GM18507 (cell line): ENCODE measurements at regions not wholly inside any gene's neighbourhood (a gene's known extent, or its start where the extent isn't known, plus 50 kb on each side); places are given as distances from the start of the nearest gene placed in this dataset.
"Not testable (repeated sequence)": the region's sequence is repeated elsewhere in the genome, so short reads cannot be mapped to it uniquely, and the experiment has no call there.

ENCODE experiments used
- DNase-seq: peaks from one replicate; pipeline ENCODE4 v3.0.0; 2011; ENCODE audit warnings: low read depth; ENCODE audit not compliant: insufficient read length; ENCODE audit errors: extremely low spot score
- FAIRE-seq: peaks from 2 replicates; lab custom pipeline; 2011; peaks lifted over from hg19 to GRCh38; lab: Jason Lieb, UNC

DNA sequence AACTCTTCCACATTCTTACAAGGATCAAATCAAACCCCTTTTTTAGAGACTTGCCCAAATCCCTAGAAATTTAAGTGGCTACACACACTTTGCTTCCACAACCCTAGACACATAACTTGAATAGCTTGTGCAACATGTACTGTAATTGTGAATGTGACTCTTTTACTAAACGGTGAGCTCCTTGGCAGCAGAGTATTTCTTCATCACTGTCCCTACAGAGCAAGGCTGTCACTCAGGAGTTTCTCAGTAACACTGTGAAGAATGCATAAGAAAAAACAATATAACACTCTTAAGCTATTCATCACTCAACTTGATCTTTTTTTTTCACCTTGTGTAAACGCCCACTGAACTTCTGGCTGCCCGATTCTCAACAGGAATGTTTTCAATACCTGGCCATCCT, 53.8 kb upstream of the ADAMTS18 start:
- no peak for DNase-seq
- FAIRE-seq, result no peak

DNA sequence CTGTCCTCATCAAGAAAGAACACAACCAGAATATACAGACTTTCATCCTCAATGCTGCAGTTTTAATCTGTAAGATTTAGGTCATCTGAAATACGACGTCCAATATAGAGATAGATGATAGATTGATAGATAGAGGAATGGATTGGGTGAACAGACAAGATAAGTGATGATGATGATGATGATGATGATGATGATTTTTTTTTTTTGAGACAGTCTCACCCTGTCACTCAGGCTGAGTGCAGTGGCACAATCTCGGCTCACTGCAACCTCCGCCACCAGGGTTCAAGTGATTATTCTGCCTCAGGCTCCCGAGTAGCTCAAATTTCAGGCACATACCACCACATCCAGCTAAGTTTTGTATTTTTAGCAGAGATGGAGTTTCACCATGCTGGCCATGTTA, 56.3 kb upstream of the ADAMTS18 start:
- no peak for FAIRE-seq
- DNase-seq, result no peak

DNA sequence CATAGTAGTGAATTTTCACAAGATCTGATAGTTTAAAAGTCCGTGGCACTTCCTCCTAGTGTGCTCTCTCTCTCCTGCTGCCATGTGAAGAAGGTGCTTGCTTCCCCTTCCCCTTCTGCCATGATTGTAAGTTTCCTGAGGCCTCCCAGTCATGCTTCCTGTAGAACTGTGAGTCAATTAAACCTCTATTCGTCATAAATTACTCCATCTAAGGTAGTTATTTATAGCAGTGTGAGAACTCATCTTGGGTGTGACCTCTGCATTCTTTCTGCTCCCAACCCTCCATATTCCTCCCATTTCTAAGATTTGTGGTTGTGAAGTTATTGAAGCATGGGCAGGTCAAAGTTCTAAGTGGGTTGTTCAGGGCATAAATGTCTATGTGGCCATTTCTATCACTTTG, 62.1 kb upstream of the ADAMTS18 start:
- FAIRE-seq (no peak), DNase-seq (no peak)

DNA sequence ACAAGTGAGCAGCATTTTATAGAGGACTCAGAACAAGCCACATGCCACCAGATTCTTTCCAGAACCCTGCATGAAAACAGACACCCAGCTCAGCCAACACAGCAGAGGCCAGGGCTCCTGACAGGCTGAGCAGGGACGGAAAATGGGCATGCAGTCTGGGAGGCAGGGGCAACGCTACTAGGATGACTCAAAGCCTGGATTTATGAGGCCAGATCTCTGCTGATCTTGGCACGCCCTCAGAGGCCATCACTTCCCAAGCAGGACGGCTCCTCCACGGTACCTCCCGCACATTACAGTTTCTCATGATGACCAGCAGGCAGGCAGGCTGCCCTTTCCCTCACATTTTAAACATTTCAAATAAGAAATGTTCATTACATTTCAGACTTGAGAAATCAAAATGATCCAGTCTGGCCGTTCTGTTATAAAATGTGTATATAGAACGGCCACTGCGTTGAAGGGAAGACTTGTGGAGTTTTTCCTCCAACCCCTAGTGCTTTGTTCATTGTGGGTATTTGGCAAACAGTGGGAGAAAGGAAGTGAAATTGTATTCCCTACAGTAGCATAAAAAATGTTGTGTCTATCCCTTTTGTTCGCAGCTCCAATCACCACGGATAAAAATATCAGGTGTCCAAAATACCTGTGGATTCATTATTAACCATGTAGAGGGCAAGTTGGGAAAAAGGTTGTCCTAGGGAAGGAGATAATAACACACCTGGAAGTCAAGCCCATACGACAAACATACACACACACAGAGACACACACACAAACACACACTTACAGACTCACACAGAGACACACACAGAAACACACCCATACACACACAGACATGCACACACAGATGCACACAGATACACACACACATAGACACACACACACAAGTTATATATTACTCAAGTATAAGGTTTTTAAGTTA, 64.8 kb upstream of the ADAMTS18 start:
- FAIRE-seq, result no peak
- DNase-seq, result no peak

DNA sequence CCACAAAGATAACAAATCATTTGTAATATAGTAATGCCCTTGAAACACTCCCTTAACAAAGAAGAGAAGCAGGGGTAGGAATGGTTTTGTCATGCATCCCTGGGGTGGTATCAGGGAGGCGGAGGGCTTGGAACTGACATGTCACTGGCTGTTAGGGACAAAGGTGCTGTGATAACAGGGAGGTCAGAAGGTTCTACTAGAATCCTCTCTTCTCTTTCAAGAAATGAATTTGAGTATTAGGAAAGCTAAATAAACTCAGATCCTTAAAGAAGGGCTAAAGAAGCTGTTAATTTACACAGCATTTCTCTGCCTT, 65.4 kb upstream of the ADAMTS18 start:
- no peak for FAIRE-seq
- DNase-seq, result no peak

DNA sequence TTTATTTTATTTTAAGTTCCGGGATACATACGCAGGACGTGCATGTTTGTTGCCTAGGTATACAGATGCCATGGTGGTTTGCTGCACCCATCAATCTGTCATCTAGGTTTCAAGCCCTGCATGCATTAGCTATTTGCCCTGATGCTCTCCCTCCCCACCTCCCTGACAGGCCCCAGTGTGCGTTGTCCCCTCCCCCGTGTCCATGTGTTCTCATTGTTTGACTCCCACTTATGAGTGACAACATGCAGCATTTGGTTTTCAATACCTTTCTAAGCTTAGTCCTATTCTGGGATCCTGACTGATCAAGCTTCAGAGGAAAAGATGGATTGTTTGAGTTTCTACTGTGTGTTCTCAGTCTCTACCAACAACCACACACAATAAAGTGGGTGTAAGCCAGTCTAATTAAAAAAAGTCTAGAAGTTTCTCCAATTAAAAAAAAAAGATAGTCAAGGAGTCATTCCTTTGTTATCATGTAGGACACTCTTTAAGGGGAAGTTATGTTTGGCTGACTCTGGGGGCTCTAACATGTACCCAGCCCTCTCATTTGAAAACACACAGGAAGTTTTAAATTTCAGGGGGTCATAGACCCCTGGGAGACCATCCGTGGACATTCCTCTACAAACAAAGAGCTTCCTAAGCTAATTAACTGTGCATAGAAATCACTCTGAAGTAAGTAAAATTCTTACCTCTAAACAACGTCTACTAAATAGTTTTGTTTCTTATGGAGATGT, 66.3 kb upstream of the ADAMTS18 start:
- FAIRE-seq, result no peak
- no peak for DNase-seq

DNA sequence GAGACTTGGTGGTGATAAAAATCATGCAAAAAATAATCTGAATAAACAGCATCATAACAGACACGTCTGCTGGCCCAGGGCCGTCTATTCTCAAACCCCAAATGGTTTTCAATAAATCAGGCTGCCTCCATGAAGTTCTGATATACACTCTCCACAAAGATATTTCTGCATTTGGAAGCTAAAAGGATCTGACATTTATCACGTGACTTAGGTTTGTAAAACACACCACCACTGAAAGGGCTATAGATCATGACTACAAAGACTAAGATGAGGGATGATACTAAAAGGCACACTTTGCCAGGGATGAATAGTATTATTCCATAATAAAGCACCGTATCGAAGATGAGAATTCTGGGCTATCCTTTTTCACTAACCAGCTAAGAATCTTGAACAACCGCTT, 67.6 kb upstream of the ADAMTS18 start:
- DNase-seq (no peak), FAIRE-seq (no peak)

DNA sequence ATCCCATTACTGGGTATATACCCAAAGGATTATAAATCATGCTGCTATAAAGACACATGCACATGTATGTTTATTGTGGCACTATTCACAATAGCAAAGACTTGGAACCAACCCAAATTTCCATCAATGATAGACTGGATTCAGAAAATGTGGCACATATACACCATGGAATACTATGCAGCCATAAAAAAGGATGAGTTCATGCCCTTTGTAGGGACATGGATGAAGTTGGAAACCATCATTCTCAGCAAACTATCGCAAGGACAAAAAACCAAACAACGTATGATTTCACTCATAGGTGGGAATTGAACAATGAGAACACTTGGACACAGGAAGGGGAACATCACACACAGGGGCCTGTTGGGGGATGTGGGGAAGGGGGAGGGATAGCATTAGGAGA, 71.7 kb upstream of the ADAMTS18 start:
- not testable (repeated sequence) for FAIRE-seq, DNase-seq

DNA sequence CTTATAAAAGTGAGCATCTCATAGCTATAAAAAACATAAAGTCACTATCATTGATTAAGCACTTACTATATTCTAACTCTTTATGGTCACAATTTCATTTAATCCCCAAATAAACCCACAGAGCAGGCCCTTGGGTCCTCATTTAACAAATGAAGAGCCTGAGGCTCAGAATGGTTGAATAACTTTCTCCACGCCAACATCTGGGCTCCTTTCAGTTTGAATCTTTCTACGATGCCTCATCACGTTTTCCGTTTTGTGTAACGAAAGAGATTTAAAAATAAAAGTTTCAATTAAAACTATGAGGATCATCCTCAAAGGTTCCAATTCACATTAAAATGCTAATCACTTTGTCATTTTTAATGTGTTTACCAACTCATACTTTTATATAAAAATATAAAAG, 74.2 kb upstream of the ADAMTS18 start:
- DNase-seq (no peak), FAIRE-seq (no peak)

DNA sequence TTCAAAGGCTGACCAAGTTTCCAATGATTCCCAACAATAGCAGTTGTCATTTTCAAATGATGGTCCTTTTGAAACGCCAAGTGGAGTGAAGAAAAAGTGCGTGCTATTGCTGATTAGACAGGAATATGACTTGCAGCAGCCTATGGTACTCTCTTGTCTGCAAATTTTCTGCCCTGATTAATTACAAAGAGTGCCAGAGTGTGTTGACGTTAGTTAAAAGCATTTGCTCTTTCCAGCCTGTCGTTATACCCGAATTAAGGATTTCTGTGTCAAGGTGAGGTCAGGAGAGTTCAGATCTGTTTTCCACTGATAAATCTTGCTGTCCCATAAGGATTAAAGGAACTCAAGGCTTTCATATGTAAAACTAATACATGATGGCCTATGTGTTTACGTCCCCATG, 75.0 kb upstream of the ADAMTS18 start:
- FAIRE-seq (no peak), DNase-seq (no peak)

DNA sequence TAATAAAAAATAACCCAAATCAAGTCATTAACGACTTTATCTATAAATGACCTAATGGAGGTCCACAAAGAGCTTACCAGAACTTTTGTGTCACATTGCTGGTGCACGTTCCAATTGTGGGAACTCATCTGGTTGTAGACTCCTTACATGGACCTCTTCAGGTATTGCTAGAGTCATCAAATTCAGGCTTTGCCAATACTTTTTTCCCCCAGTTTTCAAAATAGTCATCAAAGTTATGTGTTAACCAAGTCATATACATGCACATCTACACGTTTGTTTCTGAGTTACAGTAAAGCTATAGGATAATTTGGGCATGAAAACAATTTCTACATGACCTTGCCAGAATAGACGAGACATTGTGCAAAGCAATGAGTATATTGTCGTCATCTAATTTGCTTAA, 76.2 kb upstream of the ADAMTS18 start:
- DNase-seq, result no peak
- FAIRE-seq, result no peak

DNA sequence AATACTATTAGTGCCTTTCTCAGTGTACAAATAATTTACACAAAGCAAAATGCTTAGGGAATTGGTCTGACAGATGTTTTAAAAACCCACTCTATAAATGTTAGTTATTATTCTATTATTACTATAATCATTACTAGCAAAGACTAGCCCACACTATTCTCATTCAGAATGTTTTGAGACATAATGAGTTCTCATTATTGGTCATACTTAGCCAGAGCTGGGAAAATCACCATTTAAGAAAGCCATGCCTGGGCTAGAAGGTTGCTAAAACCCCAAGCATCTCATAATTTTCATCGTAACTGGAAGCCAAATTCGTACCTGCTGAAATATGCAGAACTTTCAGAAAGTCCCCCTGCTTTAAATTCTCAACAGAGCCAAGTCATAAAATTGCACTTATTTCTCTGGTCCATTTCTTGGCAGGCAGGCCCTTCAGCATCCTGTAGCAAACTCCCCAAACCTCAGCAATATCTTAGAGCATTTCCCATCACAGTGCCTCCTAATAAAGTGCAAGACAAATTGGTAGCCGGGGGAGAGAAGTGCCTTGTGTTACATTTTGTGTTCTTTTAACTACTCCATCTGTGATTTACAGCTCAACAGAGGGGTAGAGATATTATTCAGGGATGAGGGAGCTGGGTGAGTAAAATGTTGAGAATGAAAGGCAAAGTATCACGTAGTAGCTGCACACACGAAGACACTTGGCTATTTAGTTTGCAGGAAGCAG, 79.8 kb upstream of the ADAMTS18 start:
- FAIRE-seq (no peak), DNase-seq (no peak)

DNA sequence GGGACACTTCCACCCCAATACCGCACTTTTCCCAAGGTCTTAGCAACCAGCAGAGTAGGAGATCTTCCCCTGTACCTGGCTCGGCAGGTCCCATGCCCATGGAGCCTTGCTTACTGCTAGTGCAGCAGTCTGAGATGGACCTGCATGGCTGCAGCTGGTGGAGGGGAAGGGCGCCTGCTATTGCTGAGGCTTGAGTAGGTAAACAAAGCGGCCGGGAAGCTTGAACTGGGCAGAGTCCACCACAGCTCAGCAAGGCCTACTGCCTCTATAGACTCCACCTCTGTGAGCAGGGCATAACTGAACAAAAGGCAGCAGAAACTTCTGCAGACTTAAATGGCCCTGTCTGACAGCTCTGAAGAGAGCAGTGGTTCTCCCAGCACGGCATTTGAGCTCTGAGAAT, 90.4 kb upstream of the ADAMTS18 start:
- FAIRE-seq, DNase-seq: not testable (repeated sequence)

DNA sequence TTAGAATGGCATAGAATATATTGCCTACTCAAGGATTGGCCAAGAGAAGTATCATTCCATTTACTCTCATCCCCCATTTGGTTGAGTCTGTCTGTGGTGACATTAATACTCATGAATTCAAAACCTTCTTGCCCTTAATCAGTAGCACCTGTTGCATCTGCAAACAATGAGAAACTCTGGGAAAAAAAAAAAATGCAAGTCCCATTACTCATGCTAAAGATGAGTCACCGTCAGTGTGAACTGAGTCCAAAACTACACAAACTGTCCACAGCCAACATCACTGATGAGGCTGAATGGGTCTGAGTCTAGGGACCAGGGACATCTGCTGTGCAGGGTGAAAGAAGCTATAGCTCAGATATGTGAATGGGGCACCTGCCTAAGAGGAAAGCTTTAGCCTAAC, 96.9 kb upstream of the ADAMTS18 start:
- FAIRE-seq (no peak), DNase-seq (no peak)

DNA sequence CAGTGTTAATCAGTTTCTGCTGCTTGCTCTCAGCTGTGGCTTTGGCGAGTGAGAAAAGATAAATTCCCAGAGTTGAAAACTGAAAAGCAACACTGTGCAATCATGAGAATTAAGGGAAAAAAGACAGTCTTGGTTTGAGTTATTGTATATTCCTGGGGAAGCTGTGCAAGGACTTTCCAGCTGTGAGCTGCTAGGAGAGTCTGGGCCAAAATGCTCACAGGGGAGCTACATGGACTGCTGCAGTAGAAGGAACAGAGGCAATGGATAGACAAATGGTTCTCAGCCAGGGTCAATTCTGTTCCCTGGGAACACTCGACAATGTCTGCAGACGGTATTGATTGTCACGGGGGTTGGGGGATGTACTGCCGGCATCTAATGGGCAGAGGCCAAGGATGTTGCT, 102.0 kb upstream of the ADAMTS18 start:
- DNase-seq (no peak), FAIRE-seq (no peak)

DNA sequence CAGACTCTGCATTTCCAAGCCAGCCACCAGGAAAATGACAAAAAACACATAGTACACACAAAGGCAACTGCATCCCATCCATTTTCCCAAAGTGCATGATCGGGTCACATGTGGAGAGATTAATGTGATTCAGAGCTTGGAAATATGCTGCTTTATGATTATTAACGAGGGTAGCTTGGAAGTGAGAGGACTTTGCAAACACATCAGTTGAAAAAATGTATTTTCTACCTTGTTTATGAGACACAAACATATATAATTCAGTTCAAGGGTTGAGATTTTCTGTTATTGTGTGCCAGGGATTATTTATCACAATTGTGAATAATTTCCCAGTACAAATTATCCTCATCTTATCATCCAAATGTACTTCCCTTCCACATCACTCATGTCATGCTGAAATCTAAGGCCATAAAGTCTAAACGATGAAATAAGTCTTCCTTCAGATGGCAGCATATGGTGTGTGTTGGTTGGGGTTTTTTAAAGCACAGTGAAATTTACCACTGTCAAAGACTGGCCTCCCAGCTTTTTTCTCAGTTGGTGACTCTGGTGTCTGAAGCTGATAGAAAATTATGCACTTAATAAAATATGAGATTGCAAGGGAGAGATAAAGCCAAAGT, 104.7 kb upstream of the ADAMTS18 start:
- FAIRE-seq, result no peak

DNA sequence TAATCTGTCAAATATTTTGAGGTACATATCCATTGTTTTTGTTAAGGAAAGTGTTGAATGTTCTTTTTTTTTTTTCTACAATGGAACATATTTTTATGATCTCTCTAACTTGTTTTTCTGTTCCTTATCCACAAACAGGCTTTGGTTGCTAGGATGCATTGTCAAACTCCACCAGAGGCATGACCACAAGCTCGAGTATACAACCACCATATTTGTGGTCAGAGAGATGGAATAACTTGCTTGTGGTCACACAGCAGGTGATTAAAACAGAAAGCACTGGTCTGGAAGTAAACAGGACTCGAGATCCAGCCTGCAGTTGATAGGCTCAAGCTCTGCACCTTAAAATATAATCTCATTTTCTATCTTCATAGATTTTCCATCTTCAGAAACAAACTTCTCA, 105.8 kb upstream of the ADAMTS18 start:
- DNase-seq (no peak), FAIRE-seq (no peak)

More for the DNA sequence above, 104.7 kb upstream of the ADAMTS18 start:
- DNase-seq, result no peak

DNA sequence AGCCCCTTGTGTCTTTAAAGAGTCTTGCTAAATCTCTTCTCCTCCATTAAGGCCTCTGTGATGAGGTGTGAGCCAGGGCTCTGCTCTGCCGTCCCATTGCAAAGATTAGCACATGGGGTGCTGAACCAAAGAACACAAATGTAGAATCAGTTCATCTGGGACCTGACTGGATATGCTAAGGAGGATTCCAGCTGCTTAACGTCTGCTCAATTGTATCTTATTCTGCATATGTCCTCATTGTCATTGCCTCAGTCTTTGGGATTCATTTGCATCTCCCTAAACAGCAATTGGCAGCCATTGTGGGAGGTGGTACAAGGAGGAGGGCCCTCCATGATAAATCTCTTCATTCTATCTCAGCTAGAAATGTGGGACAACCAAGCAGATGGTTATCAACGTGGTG, 106.3 kb upstream of the ADAMTS18 start:
- DNase-seq, result no peak
- FAIRE-seq, result no peak

DNA sequence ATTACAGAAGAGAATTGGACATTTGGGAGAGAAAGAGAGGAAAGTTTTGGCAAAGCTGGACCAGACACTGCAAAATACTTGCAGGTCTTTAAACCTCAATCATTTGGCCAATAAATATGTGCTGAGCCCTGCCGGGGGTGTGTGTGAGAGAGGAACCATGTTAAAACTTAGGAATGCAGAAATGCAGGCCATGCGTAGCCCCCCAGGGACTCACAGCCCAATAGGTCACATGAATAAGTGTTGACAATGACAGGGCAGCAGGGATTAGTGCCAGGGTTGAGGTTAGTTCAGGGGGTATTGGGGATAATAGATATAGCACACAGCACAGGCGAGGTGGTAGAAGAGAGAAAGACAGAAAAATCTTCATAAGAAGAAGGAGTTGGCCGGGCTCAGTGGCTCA, 113.3 kb upstream of the ADAMTS18 start:
- no peak for FAIRE-seq
- no peak for DNase-seq

DNA sequence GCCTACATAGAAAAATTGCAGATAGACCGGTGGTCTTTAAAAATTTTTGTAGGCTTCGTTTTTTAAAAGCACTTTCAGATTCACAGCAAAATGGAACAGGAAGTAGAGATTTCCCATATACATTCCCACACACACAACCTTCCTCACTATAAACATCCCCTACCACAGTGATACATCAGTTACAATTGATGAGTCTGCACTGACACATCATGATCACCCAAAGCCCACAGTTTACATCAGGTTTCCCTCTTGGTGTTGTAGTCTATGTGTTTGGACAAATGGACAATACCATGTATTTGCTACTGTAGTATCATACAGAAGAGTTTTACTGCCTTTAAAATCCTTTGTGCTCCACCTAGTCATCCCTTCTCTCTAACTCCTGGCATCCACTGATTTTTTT, 113.9 kb upstream of the ADAMTS18 start:
- no peak for DNase-seq
- FAIRE-seq, result no peak
